HFFc6 (cell line): ENCODE measurements at regions not wholly inside any gene's neighbourhood (a gene's known extent, or its start where the extent isn't known, plus 50 kb on each side); places are given as distances from the start of the nearest gene placed in this dataset.

Experiments
- DNase-seq: peaks from one replicate; pipeline ENCODE4 v3.0.0-alpha.2; 2018
- H3K27ac Mint-ChIP-seq: 2 replicates; pipeline ENCODE4 v1.8.0; 2020; ENCODE audit warnings: mild to moderate bottlenecking, mixed read lengths
- H3K27me3 Mint-ChIP-seq: 2 replicates; pipeline ENCODE4 v1.8.0; 2021; ENCODE audit warnings: mild to moderate bottlenecking, moderate library complexity, mixed read lengths; ENCODE audit not compliant: insufficient read depth
- H3K36me3 Mint-ChIP-seq: 2 replicates; pipeline ENCODE4 v1.8.0; 2021; ENCODE audit warnings: low read depth, mixed read lengths
- H3K4me1 Mint-ChIP-seq: 2 replicates; pipeline ENCODE4 v1.8.0; 2020; ENCODE audit warnings: low read depth, mixed read lengths
- H3K4me3 Mint-ChIP-seq: 2 replicates; pipeline ENCODE4 v1.8.0; 2020; ENCODE audit warnings: mild to moderate bottlenecking, moderate library complexity, mixed read lengths
- H3K9me3 Mint-ChIP-seq: 2 replicates; pipeline ENCODE4 v1.8.0; 2020; ENCODE audit warnings: mild to moderate bottlenecking, mixed read lengths
- TF ChIP-seq, protein P1 (sequence below): fragments of 200-600 bp; sonication (generic); IDR thresholded peaks from 2 replicates; pipeline ENCODE4 v1.5.0; 2021; ENCODE audit warnings: antibody characterized with exemption, mild to moderate bottlenecking

DNA sequence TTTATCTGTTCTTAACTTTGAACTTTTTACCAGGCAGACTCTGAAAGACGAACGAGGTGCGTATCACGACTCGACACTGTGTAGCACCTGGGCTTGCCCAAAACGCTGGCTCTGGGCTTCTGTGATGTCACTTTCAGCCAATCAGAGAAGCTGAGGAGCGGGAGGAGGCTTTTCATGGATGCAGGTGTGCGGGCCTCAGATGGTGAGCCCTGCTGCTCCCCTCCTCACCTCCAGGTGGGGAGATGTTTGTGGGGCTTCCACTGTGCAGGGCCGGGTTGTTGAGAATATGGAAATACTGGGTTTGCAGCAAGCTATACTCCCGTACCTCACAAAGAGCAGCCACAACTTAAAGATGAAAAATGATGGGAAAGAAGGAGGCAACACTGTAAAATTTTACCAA, 246.3 kb downstream of the IRX2 start:
- H3K4me1 Mint-ChIP-seq: no peaks in the 10 kb centered on the region
- TF ChIP-seq, protein P1, sequence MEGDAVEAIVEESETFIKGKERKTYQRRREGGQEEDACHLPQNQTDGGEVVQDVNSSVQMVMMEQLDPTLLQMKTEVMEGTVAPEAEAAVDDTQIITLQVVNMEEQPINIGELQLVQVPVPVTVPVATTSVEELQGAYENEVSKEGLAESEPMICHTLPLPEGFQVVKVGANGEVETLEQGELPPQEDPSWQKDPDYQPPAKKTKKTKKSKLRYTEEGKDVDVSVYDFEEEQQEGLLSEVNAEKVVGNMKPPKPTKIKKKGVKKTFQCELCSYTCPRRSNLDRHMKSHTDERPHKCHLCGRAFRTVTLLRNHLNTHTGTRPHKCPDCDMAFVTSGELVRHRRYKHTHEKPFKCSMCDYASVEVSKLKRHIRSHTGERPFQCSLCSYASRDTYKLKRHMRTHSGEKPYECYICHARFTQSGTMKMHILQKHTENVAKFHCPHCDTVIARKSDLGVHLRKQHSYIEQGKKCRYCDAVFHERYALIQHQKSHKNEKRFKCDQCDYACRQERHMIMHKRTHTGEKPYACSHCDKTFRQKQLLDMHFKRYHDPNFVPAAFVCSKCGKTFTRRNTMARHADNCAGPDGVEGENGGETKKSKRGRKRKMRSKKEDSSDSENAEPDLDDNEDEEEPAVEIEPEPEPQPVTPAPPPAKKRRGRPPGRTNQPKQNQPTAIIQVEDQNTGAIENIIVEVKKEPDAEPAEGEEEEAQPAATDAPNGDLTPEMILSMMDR: no peak
- DNase-seq: no peak
- H3K9me3 Mint-ChIP-seq: peaks cover 52% of the 10 kb centered on the region
- no peak overlapping the region for H3K4me3 Mint-ChIP-seq
- peaks cover 12% of the 10 kb centered on the region; the same call in 1 of the 2 replicates for H3K36me3 Mint-ChIP-seq
- no peak overlapping the region for H3K27ac Mint-ChIP-seq
- no peaks in the 10 kb centered on the region; the same call in 1 of the 2 replicates for H3K27me3 Mint-ChIP-seq

DNA sequence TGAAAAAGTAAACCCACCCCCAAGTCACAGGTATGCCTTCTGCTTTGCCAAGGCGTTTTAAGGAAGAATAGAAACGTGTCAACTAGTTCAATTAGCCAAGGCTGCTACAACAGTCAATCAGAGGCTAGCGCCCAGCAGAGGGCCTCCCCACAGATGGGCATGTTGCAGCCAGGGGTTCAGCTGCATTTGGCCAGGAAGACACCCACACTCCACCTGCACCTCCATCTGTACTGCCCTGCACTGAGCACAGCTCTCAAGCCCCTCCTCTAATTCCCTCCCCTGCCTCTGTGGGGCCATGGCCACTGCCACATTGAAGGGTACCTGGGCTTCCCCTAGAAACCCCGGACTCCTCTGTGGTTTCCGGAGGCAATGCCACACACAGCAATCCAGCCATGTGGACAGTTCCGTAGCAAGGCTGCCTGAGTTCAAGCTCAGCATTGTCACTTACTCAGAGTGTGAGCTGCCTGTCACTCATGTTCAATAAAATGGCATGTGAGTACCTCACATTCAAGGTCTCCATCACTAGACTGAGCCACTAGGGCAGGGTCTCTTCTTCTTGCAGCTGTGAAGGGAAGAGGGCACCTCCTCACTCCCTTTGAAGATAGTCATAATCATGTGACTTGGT, 248.4 kb downstream of the IRX2 start:
- H3K4me3 Mint-ChIP-seq: no peak overlapping the region
- no peaks in the 10 kb centered on the region for H3K27me3 Mint-ChIP-seq
- H3K9me3 Mint-ChIP-seq: peaks cover 45% of the 10 kb centered on the region
- no peaks in the 10 kb centered on the region for H3K36me3 Mint-ChIP-seq
- H3K27ac Mint-ChIP-seq: no peak overlapping the region
- no peak for DNase-seq
- H3K4me1 Mint-ChIP-seq: no peaks in the 10 kb centered on the region
- TF ChIP-seq, protein P1: no peak

DNA sequence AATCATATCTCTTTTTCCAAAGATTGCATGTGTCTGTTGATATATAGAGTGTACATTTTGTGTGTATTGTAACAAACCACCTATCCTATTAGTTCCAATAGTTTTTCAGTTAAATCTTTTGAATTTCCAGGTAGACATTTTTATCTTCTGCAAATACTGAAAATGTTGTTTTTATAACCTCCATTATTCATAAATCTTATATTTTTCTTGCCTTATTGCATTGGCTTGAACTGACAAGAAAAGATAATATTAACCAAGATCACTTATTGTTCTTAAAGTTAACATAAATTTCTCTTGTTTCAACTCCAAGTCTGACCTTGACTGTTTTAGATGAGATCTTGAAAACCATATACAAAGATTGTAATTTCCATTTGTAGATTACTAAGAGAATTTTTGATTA, 251.6 kb downstream of the IRX2 start:
- H3K9me3 Mint-ChIP-seq: peaks cover 46% of the 10 kb centered on the region
- H3K36me3 Mint-ChIP-seq: no peaks in the 10 kb centered on the region
- TF ChIP-seq, protein P1: no peak
- H3K4me1 Mint-ChIP-seq: no peaks in the 10 kb centered on the region
- H3K27me3 Mint-ChIP-seq: no peaks in the 10 kb centered on the region
- no peak for DNase-seq
- no peak overlapping the region for H3K4me3 Mint-ChIP-seq
- H3K27ac Mint-ChIP-seq: no peak overlapping the region

DNA sequence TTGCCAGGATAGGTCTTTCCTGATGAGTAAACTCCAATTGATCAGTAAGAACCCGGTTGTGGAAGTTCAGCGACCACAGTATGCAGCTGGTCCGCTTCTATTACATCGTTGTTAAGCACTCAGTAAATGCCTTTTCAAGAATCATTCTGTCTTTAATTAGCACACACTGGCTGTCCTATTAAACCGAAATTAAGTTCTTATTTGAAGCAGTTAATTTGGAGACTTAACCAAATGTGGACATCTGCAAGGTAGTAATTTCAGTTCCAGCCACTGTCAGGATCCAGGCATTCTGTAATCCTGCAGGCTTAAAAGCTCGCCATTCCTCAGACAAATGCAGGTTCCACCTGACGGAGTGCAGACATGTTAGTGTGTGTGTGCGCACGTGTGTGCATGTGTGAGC, 254.6 kb downstream of the IRX2 start:
- Mint-ChIP-seq H3K27me3 (no peaks in the 10 kb centered on the region), H3K36me3 (no peaks in the 10 kb centered on the region), H3K9me3 (peaks cover 38% of the 10 kb centered on the region), H3K27ac (no peak overlapping the region), H3K4me3 (no peak overlapping the region), H3K4me1 (no peaks in the 10 kb centered on the region)
- DNase-seq: no peak
- TF ChIP-seq, protein P1: no peak

DNA sequence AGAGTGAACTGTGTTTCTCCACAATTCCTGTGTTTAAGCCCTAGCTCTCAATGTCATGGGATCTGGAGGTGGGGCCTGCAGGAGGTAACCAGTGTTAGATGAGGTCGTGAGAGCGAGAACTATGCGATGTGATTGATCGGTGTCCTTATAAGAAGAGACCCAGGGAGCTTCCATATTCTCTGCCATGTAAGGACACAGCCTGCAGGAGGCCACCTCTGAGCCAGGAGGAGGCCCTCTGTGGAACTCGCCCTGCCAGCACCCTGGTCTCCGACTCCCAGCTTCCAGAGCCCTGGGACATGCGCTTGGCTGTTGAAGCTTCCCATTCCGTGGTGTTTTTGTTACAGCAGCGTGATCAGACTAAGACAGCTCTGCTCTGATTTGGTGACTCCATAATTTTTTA, 255.4 kb downstream of the IRX2 start:
- H3K4me3 Mint-ChIP-seq: no peak overlapping the region
- TF ChIP-seq, protein P1: no peak
- no peaks in the 10 kb centered on the region for H3K27me3 Mint-ChIP-seq
- no peak for DNase-seq
- H3K27ac Mint-ChIP-seq: no peak overlapping the region
- H3K36me3 Mint-ChIP-seq: no peaks in the 10 kb centered on the region
- H3K9me3 Mint-ChIP-seq: peaks cover 43% of the 10 kb centered on the region
- H3K4me1 Mint-ChIP-seq: no peaks in the 10 kb centered on the region

DNA sequence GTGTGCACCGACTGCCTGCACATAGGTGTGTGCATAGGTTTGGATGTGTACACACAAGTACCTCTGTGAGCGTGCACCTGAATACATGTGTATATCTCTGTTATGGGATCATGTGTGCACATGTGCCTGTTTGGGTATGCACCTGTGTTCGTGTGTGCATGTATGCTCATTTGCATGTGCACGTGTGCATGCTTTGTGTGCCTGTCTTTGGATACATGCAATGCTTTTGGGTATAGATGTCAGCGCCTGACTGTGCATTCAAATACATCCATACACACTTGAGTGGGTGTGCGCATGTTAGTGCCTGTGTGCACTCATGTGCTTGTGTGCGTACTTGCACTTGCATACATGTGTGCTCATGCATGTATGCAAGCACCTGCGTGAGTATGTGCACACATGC, 258.1 kb downstream of the IRX2 start:
- H3K9me3 Mint-ChIP-seq: peaks cover 44% of the 10 kb centered on the region
- H3K27me3 Mint-ChIP-seq: no peaks in the 10 kb centered on the region
- no peak for DNase-seq
- no peaks in the 10 kb centered on the region for H3K4me1 Mint-ChIP-seq
- H3K27ac Mint-ChIP-seq: no peak overlapping the region
- H3K4me3 Mint-ChIP-seq: no peak overlapping the region
- TF ChIP-seq, protein P1: no peak
- no peaks in the 10 kb centered on the region for H3K36me3 Mint-ChIP-seq
